ENCODE measurements at regions not wholly inside any gene's neighbourhood (a gene's known extent, or its start where the extent isn't known, plus 50 kb on each side); places are given as distances from the start of the nearest gene placed in this dataset.

- Mint-ChIP-seq H3K36me3 (ENCODE audit: low read depth) (no peaks in the 10 kb centered on the region), H3K9me3 (no peaks in the 10 kb centered on the region), H3K27me3 (no peaks in the 10 kb centered on the region), H3K4me1 (no peaks in the 10 kb centered on the region), H3K4me3 (no peak overlapping the region), H3K27ac (no peak overlapping the region)
- CTCF ChIA-PET = no interaction called here
- POLR2A ChIA-PET = no interaction called here
- no peak for DNase-seq
Measured at GRCh38 chr22:47997052-47997590, 1234.7 kb downstream of the TBC1D22A start.

GRCh38 chr22:47996446-47996857 is 1234.0 kb downstream of the TBC1D22A start:
- no peak for DNase-seq
- Mint-ChIP-seq H3K4me1 (no peaks in the 10 kb centered on the region), H3K27ac (no peak overlapping the region), H3K9me3 (no peaks in the 10 kb centered on the region), H3K36me3 (ENCODE audit: low read depth) (no peaks in the 10 kb centered on the region), H3K27me3 (no peaks in the 10 kb centered on the region), H3K4me3 (no peak overlapping the region)
- CTCF ChIA-PET = no interaction called here
- POLR2A ChIA-PET = no interaction called here

- Mint-ChIP-seq H3K27ac (no peak overlapping the region), H3K4me1 (no peaks in the 10 kb centered on the region), H3K9me3 (no peaks in the 10 kb centered on the region), H3K36me3 (ENCODE audit: low read depth) (no peaks in the 10 kb centered on the region), H3K27me3 (no peaks in the 10 kb centered on the region), H3K4me3 (no peak overlapping the region)
- ChIA-PET POLR2A (no interaction called here), CTCF (no interaction called here)
- no peak for DNase-seq
Measured at GRCh38 chr22:47995718-47996117, 1233.3 kb downstream of the TBC1D22A start.

GRCh38 chr22:47995264-47995627 is 1232.8 kb downstream of the TBC1D22A start:
- no peaks in the 10 kb centered on the region for H3K9me3 Mint-ChIP-seq
- H3K27ac Mint-ChIP-seq = no peak overlapping the region
- no peaks in the 10 kb centered on the region for H3K36me3 Mint-ChIP-seq (ENCODE audit: low read depth)
- ChIA-PET POLR2A (no interaction called here), CTCF (interaction anchor here (0.7 to 1.1 kb wide), 2 partner anchors 9 to 15 kb away, joined by 3 to 4 read pairs; no protein-coding TSS in a partner anchor)
- H3K4me3 Mint-ChIP-seq = no peak overlapping the region
- no peaks in the 10 kb centered on the region for H3K27me3 Mint-ChIP-seq
- no peaks in the 10 kb centered on the region for H3K4me1 Mint-ChIP-seq
- DNase-seq = no peak

- no peak overlapping the region for H3K27ac Mint-ChIP-seq
- H3K36me3 Mint-ChIP-seq (ENCODE audit: low read depth) = no peaks in the 10 kb centered on the region
- no peak for DNase-seq
- H3K4me1 Mint-ChIP-seq = no peaks in the 10 kb centered on the region
- H3K4me3 Mint-ChIP-seq = no peak overlapping the region
- no peaks in the 10 kb centered on the region for H3K9me3 Mint-ChIP-seq
- CTCF ChIA-PET = interaction anchor here (0.7 to 1.1 kb wide), 2 partner anchors 9 to 16 kb away, joined by 3 to 4 read pairs; no protein-coding TSS in a partner anchor
- H3K27me3 Mint-ChIP-seq = no peaks in the 10 kb centered on the region
- POLR2A ChIA-PET = no interaction called here
Measured at GRCh38 chr22:47994601-47995263, 1232.3 kb downstream of the TBC1D22A start.

GRCh38 chr22:47994045-47994444 is 1231.6 kb downstream of the TBC1D22A start:
- no peaks in the 10 kb centered on the region for H3K27me3 Mint-ChIP-seq
- no peaks in the 10 kb centered on the region for H3K36me3 Mint-ChIP-seq (ENCODE audit: low read depth)
- no peaks in the 10 kb centered on the region for H3K4me1 Mint-ChIP-seq
- no peaks in the 10 kb centered on the region for H3K9me3 Mint-ChIP-seq
- H3K27ac Mint-ChIP-seq = no peak overlapping the region
- DNase-seq = no peak
- CTCF ChIA-PET = no interaction called here
- POLR2A ChIA-PET = no interaction called here
- H3K4me3 Mint-ChIP-seq = no peak overlapping the region

GRCh38 chr22:47990481-47990880 is 1228.0 kb downstream of the TBC1D22A start:
- Mint-ChIP-seq H3K4me3 (no peak overlapping the region), H3K9me3 (peaks cover 3% of the 10 kb centered on the region), H3K27me3 (peaks cover 14% of the 10 kb centered on the region), H3K27ac (no peak overlapping the region), H3K4me1 (no peaks in the 10 kb centered on the region), H3K36me3 (ENCODE audit: low read depth) (no peaks in the 10 kb centered on the region)
- no peak for DNase-seq
- ChIA-PET CTCF (interaction anchor here (1.6 kb wide), 1 partner anchor 11 kb away, joined by 3 read pairs; no protein-coding TSS in a partner anchor), POLR2A (no interaction called here)

GRCh38 chr22:47987885-47988515 is 1225.5 kb downstream of the TBC1D22A start:
- Mint-ChIP-seq H3K9me3 (peaks cover 3% of the 10 kb centered on the region), H3K27me3 (peaks cover 19% of the 10 kb centered on the region), H3K36me3 (ENCODE audit: low read depth) (no peaks in the 10 kb centered on the region), H3K4me1 (no peaks in the 10 kb centered on the region), H3K27ac (no peak overlapping the region), H3K4me3 (no peak overlapping the region)
- CTCF ChIA-PET = no interaction called here
- POLR2A ChIA-PET = no interaction called here
- no peak for DNase-seq

- no peak overlapping the region for H3K4me3 Mint-ChIP-seq
- ChIA-PET CTCF (no interaction called here), POLR2A (no interaction called here)
- peaks cover 2% of the 10 kb centered on the region for H3K27me3 Mint-ChIP-seq
- no peak for DNase-seq
- H3K36me3 Mint-ChIP-seq (ENCODE audit: low read depth) = no peaks in the 10 kb centered on the region
- H3K27ac Mint-ChIP-seq = no peak overlapping the region
- no peaks in the 10 kb centered on the region for H3K4me1 Mint-ChIP-seq
- no peaks in the 10 kb centered on the region for H3K9me3 Mint-ChIP-seq
Measured at GRCh38 chr22:47976219-47976618, 1213.8 kb downstream of the TBC1D22A start.

GRCh38 chr22:47967831-47968230 is 1205.4 kb downstream of the TBC1D22A start:
- no peaks in the 10 kb centered on the region for H3K4me1 Mint-ChIP-seq
- H3K36me3 Mint-ChIP-seq (ENCODE audit: low read depth) = no peaks in the 10 kb centered on the region
- no peak for DNase-seq
- POLR2A ChIA-PET = no interaction called here
- no peak overlapping the region for H3K27ac Mint-ChIP-seq
- no peak overlapping the region for H3K4me3 Mint-ChIP-seq
- no peaks in the 10 kb centered on the region for H3K27me3 Mint-ChIP-seq
- CTCF ChIA-PET = no interaction called here
- no peaks in the 10 kb centered on the region for H3K9me3 Mint-ChIP-seq

- DNase-seq = no peak
- Mint-ChIP-seq H3K36me3 (ENCODE audit: low read depth) (no peaks in the 10 kb centered on the region), H3K27me3 (no peaks in the 10 kb centered on the region), H3K4me1 (no peaks in the 10 kb centered on the region), H3K27ac (no peak overlapping the region), H3K9me3 (no peaks in the 10 kb centered on the region), H3K4me3 (no peak overlapping the region)
- ChIA-PET POLR2A (no interaction called here), CTCF (no interaction called here)
Measured at GRCh38 chr22:47966316-47966715, 1203.9 kb downstream of the TBC1D22A start.

GRCh38 chr22:47965896-47966295 is 1203.4 kb downstream of the TBC1D22A start:
- DNase-seq = no peak
- ChIA-PET POLR2A (no interaction called here), CTCF (no interaction called here)
- Mint-ChIP-seq H3K4me3 (no peak overlapping the region), H3K36me3 (ENCODE audit: low read depth) (no peaks in the 10 kb centered on the region), H3K27ac (no peak overlapping the region), H3K4me1 (no peaks in the 10 kb centered on the region), H3K27me3 (no peaks in the 10 kb centered on the region), H3K9me3 (no peaks in the 10 kb centered on the region)

- no peaks in the 10 kb centered on the region for H3K36me3 Mint-ChIP-seq (ENCODE audit: low read depth)
- H3K27ac Mint-ChIP-seq = no peak overlapping the region
- POLR2A ChIA-PET = no interaction called here
- H3K9me3 Mint-ChIP-seq = no peaks in the 10 kb centered on the region
- no peak overlapping the region for H3K4me3 Mint-ChIP-seq
- DNase-seq = no peak
- no peaks in the 10 kb centered on the region for H3K4me1 Mint-ChIP-seq
- no peaks in the 10 kb centered on the region for H3K27me3 Mint-ChIP-seq
- CTCF ChIA-PET = no interaction called here
Measured at GRCh38 chr22:47965066-47965465, 1202.6 kb downstream of the TBC1D22A start.

GRCh38 chr22:47963660-47964059 is 1201.2 kb downstream of the TBC1D22A start:
- ChIA-PET POLR2A (no interaction called here), CTCF (no interaction called here)
- H3K36me3 Mint-ChIP-seq (ENCODE audit: low read depth) = no peaks in the 10 kb centered on the region
- no peak overlapping the region for H3K27ac Mint-ChIP-seq
- H3K27me3 Mint-ChIP-seq = no peaks in the 10 kb centered on the region
- H3K4me1 Mint-ChIP-seq = no peaks in the 10 kb centered on the region
- no peak overlapping the region for H3K4me3 Mint-ChIP-seq
- H3K9me3 Mint-ChIP-seq = no peaks in the 10 kb centered on the region
- DNase-seq = no peak

Measured in activated CD4-positive, alpha-beta T cell treated with anti-CD3 and anti-CD28 coated beads, Interleukin-2, amount 10 ng/mL, durations not matched to agents 7 days and 5 days (primary cell).